ENCODE measurements at regions not wholly inside any gene's neighbourhood (a gene's known extent, or its start where the extent isn't known, plus 50 kb on each side); places are given as distances from the start of the nearest gene placed in this dataset.

- H3K4me1 ChIP-seq (ENCODE audit: control insufficient read depth, extremely low read depth, insufficient read depth, low read length) = peaks cover 23% of the 10 kb centered on the region
- no TSS peak for BruUV-seq (replicated peaks)
- no peak overlapping the region for H3K4me2 ChIP-seq (ENCODE audit: insufficient read depth, low read length)
- H3K79me2 ChIP-seq (ENCODE audit: control insufficient read depth, insufficient read depth, low read length) = no peaks in the 10 kb centered on the region
- FAIRE-seq (no peak), DNase-seq (ENCODE audit: low read depth, low spot score) (no peak)
- no peaks in the 10 kb centered on the region for H3K27me3 ChIP-seq (ENCODE audit: control insufficient read depth in 2 of 2, insufficient read depth in 2 of 2, low read length in 2 of 2)
- no peaks in the 10 kb centered on the region for H4K20me1 ChIP-seq (replicated peaks; ENCODE audit: control insufficient read depth, extremely low read depth, insufficient read depth, low read length)
- H3K9me3 ChIP-seq (replicated peaks; ENCODE audit: control insufficient read depth, insufficient read depth, low read length) = no peaks in the 10 kb centered on the region
- H2AFZ ChIP-seq (ENCODE audit: low read depth, low read length) = no peak overlapping the region
- TF ChIP-seq JUN (IDR thresholded peaks at IDR 0.05; ENCODE audit: borderline replicate concordance, insufficient read depth, insufficient read length, low read depth) = no peak
- no peak for TF ChIP-seq POLR2AphosphoS5 (IDR thresholded peaks at IDR 0.05; ENCODE audit: insufficient read depth, low read depth, low read length)
- no peak for TF ChIP-seq FOS (IDR thresholded peaks at IDR 0.05; ENCODE audit: borderline replicate concordance, insufficient read depth, low read length)
- TF ChIP-seq MYC (IDR thresholded peaks at IDR 0.05; ENCODE audit: low read depth, low read length) = no peak
- TF ChIP-seq CTCF (IDR thresholded peaks at IDR 0.05; ENCODE audit: extremely low read depth in 1 of 2, insufficient read depth in 1 of 2, low read depth in 1 of 2, low read length in 2 of 2) = no peak
- TF ChIP-seq GATA2 (IDR thresholded peaks at IDR 0.05; ENCODE audit: insufficient read depth, insufficient read length, low read depth, low read length) = no peak
- no peak for TF ChIP-seq POLR2A (IDR thresholded peaks at IDR 0.05; ENCODE audit: low read depth, low read length)
- no peak for TF ChIP-seq EZH2 (IDR thresholded peaks at IDR 0.05; ENCODE audit: borderline replicate concordance, low read depth, low read length, severe bottlenecking)
- TF ChIP-seq, protein P1, sequence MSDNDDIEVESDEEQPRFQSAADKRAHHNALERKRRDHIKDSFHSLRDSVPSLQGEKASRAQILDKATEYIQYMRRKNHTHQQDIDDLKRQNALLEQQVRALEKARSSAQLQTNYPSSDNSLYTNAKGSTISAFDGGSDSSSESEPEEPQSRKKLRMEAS (IDR thresholded peaks at IDR 0.05; ENCODE audit: insufficient read depth, insufficient read length) = no peak
- H3K9ac ChIP-seq (replicated peaks; ENCODE audit: extremely low read depth, insufficient read depth, low read length) = no peak overlapping the region
- dilution Hi-C loops (cut with MboI; ENCODE audit: extremely low pct_ligation_motif_present, low sequenced_read_pairs) (no loop called here), intact Hi-C loops (cut with micrococcal nuclease) (loop anchor here (5.0 kb wide), 1 partner anchor 193 kb away; no protein-coding TSS in a partner anchor)
- no peak overlapping the region for H3K27ac ChIP-seq (ENCODE audit: insufficient read depth, low read depth, low read length)
- no peak overlapping the region for H3K4me3 ChIP-seq (replicated peaks in 1 of 3; ENCODE audit: insufficient read depth in 1 of 3, low read depth in 1 of 3, low read length in 3 of 3)
- H3K9me1 ChIP-seq (replicated peaks; ENCODE audit: control insufficient read depth, extremely low read depth, insufficient read depth, low read length) = no peaks in the 10 kb centered on the region
- H3K36me3 ChIP-seq (ENCODE audit: control insufficient read depth in 2 of 2, extremely low read depth in 1 of 2, insufficient read depth in 2 of 2, low read length in 2 of 2) = no peaks in the 10 kb centered on the region
- ChIA-PET POLR2A (no interaction called here), CTCF (no interaction called here)
These were observed 372.1 kb upstream of the AKR1E2 start for GRCh38 chr10:4453950-4454349.
